GM18505 (cell line): ENCODE measurements at regions not wholly inside any gene's neighbourhood (a gene's known extent, or its start where the extent isn't known, plus 50 kb on each side); places are given as distances from the start of the nearest gene placed in this dataset.
"Not testable (repeated sequence)": the region's sequence is repeated elsewhere in the genome, so short reads cannot be mapped to it uniquely, and the experiment has no call there.

Experiments
- ATAC-seq: cut with Tn5 transposase; IDR thresholded peaks from one replicate; pipeline ENCODE4 v1.9.1; 2021; ENCODE audit not compliant: unreplicated experiment
- POLR2A ChIP-seq: IDR thresholded peaks from 4 replicates; pipeline ENCODE4 v1.6.1; 2011; ENCODE audit warnings: borderline replicate concordance; ENCODE audit not compliant: insufficient read depth, insufficient read length; ENCODE audit errors: extremely low read depth

- TF ChIP-seq POLR2A = no peak
Observed at GRCh38 chr1:194477908-194478307, 1291.5 kb upstream of the B3GALT2 start.

GRCh38 chr1:194476872-194477271 lies 1290.5 kb upstream of the B3GALT2 start:
- no peak for TF ChIP-seq POLR2A
- no peak for ATAC-seq

More at GRCh38 chr1:194477908-194478307, 1291.5 kb upstream of the B3GALT2 start:
- ATAC-seq = peak; percentile 96

GRCh38 chr1:194476351-194476750 lies 1289.9 kb upstream of the B3GALT2 start:
- TF ChIP-seq POLR2A = no peak
- no peak for ATAC-seq

- ATAC-seq = no peak
- no peak for TF ChIP-seq POLR2A
Observed at GRCh38 chr1:194474701-194475100, 1288.3 kb upstream of the B3GALT2 start.

- no peak for ATAC-seq
- no peak for TF ChIP-seq POLR2A
Observed at GRCh38 chr1:194473766-194474165, 1287.4 kb upstream of the B3GALT2 start.

GRCh38 chr1:194469282-194469681 lies 1282.9 kb upstream of the B3GALT2 start:
- TF ChIP-seq POLR2A = no peak
- ATAC-seq = no peak

GRCh38 chr1:194466706-194467105 lies 1280.3 kb upstream of the B3GALT2 start:
- TF ChIP-seq POLR2A = no peak
- ATAC-seq = no peak

- no peak for ATAC-seq
- no peak for TF ChIP-seq POLR2A
Observed at GRCh38 chr1:194447636-194448035, 1261.2 kb upstream of the B3GALT2 start.

- TF ChIP-seq POLR2A = no peak
- ATAC-seq = no peak
Observed at GRCh38 chr1:194445244-194445643, 1258.8 kb upstream of the B3GALT2 start.

- ATAC-seq = no peak
- TF ChIP-seq POLR2A = no peak
Observed at GRCh38 chr1:194442901-194443575, 1256.6 kb upstream of the B3GALT2 start.

- TF ChIP-seq POLR2A = no peak
- no peak for ATAC-seq
Observed at GRCh38 chr1:194437135-194437534, 1250.7 kb upstream of the B3GALT2 start.

GRCh38 chr1:194431121-194431520 lies 1244.7 kb upstream of the B3GALT2 start:
- no peak for TF ChIP-seq POLR2A
- ATAC-seq = no peak

- ATAC-seq = no peak
- TF ChIP-seq POLR2A = no peak
Observed at GRCh38 chr1:194420706-194421105, 1234.3 kb upstream of the B3GALT2 start.

GRCh38 chr1:194419721-194420120 lies 1233.3 kb upstream of the B3GALT2 start:
- no peak for ATAC-seq
- no peak for TF ChIP-seq POLR2A

- ATAC-seq = no peak
- no peak for TF ChIP-seq POLR2A
Observed at GRCh38 chr1:194410756-194411155, 1224.3 kb upstream of the B3GALT2 start.

- ATAC-seq = not testable (repeated sequence)
Observed at GRCh38 chr1:194407238-194407637, 1220.8 kb upstream of the B3GALT2 start.

GRCh38 chr1:194394676-194395075 lies 1208.3 kb upstream of the B3GALT2 start:
- no peak for ATAC-seq
- no peak for TF ChIP-seq POLR2A
